PC-3 (cell line): ENCODE measurements at regions not wholly inside any gene's neighbourhood (a gene's known extent, or its start where the extent isn't known, plus 50 kb on each side); places are given as distances from the start of the nearest gene placed in this dataset.

Experiments
- ATAC-seq: fragments of 200-7000 bp; cut with Tn5 transposase; 2 replicates; pipeline ENCODE4 v1.9.1; 2020; ENCODE audit warnings: mild to moderate bottlenecking, moderate library complexity
- BruUV-seq: library from RNA; stranded (reverse); fragments of 400-500 nt; replicated peaks from 2 replicates; lab custom pipeline; 2021; lab: Mats Ljungman, UMichigan
- CTCF ChIA-PET: fragments of 300-600 bp; sonication (Branson Sonifier 250); formaldehyde crosslinking; loops from one replicate; lab custom pipeline; 2022; ENCODE audit warnings: antibody characterized with exemption; lab: Charles Lee
- POLR2A ChIA-PET: fragments of 300-600 bp; sonication (Branson Sonifier 250); formaldehyde crosslinking; loops from one replicate; lab custom pipeline; 2022; ENCODE audit warnings: antibody characterized with exemption; ENCODE audit not compliant: unreplicated experiment; lab: Charles Lee
- DNase-seq: peaks from one replicate; pipeline ENCODE4 v3.0.0-alpha.2; 2015
- H2AFZ ChIP-seq: fragments of 300-600 bp; sonication (generic); 2 replicates; pipeline ENCODE4 v1.6.0; 2016; ENCODE audit warnings: antibody characterized with exemption, low read length
- H3F3A ChIP-seq: fragments of 300-600 bp; sonication (generic); one replicate; pipeline ENCODE4 v1.6.0; 2017; ENCODE audit warnings: antibody characterized with exemption, low read length, control low read depth, mild to moderate bottlenecking; ENCODE audit not compliant: unreplicated experiment
- H3K27ac ChIP-seq: fragments of 300-600 bp; sonication (generic); 2 replicates; pipeline ENCODE4 v1.5.1; 2016; ENCODE audit warnings: mild to moderate bottlenecking, low read length
- H3K27me3 ChIP-seq: fragments of 300-600 bp; sonication (generic); 2 replicates; pipeline ENCODE4 v1.6.1; 2016; ENCODE audit warnings: low read length, mixed read lengths
- H3K36me3 ChIP-seq: fragments of 300-600 bp; sonication (generic); 2 replicates; pipeline ENCODE4 v1.6.1; 2016; ENCODE audit warnings: low read depth, mixed run types, low read length, mixed read lengths
- H3K4me1 ChIP-seq: fragments of 300-600 bp; sonication (generic); 2 replicates; pipeline ENCODE4 v1.5.1; 2016; ENCODE audit warnings: low read length; ENCODE audit not compliant: insufficient read depth
- H3K4me2 ChIP-seq: fragments of 300-600 bp; sonication (generic); 2 replicates; pipeline ENCODE4 v1.6.0; 2016; ENCODE audit warnings: low read length
- H3K4me3 ChIP-seq: fragments of 300-600 bp; sonication (generic); 2 replicates; pipeline ENCODE4 v1.5.1; 2016; ENCODE audit warnings: mild to moderate bottlenecking, low read length, mixed read lengths
- H3K79me2 ChIP-seq: fragments of 300-600 bp; sonication (generic); 2 replicates; pipeline ENCODE4 v1.6.1; 2017; ENCODE audit warnings: low read length, mixed read lengths
- H3K9ac ChIP-seq: fragments of 300-600 bp; sonication (generic); 2 replicates; pipeline ENCODE4 v1.6.0; 2016; ENCODE audit warnings: mild to moderate bottlenecking, low read length
- H3K9me2 ChIP-seq: fragments of 300-600 bp; sonication (generic); replicated peaks from 2 replicates; pipeline ENCODE4 v1.6.1; 2016; ENCODE audit warnings: mixed run types, low read length, mixed read lengths
- H3K9me3 ChIP-seq: fragments of 300-600 bp; sonication (generic); 2 replicates; pipeline ENCODE4 v1.6.1; 2016; ENCODE audit warnings: low read length, mixed read lengths
- H4K20me1 ChIP-seq: fragments of 300-600 bp; sonication (generic); 2 replicates; pipeline ENCODE4 v1.6.1; 2016; ENCODE audit warnings: low read length, mixed read lengths
- CTCF ChIP-seq: fragments of 300-600 bp; sonication (generic); conservative IDR thresholded peaks from 2 replicates; pipeline ENCODE4 v1.5.1; 2017; ENCODE audit warnings: antibody characterized with exemption, low read depth, mild to moderate bottlenecking, low read length
- EZH2 ChIP-seq: fragments of 300-600 bp; sonication (generic); IDR thresholded peaks from one replicate; pipeline ENCODE4 v1.6.1; 2017; ENCODE audit warnings: antibody characterized with exemption, mild to moderate bottlenecking, low read length; ENCODE audit not compliant: unreplicated experiment
- EZH2phosphoT487 ChIP-seq: fragments of 300-600 bp; sonication (generic); IDR thresholded peaks from 2 replicates; pipeline ENCODE4 v1.6.1; 2018; ENCODE audit warnings: mild to moderate bottlenecking, antibody characterized with exemption, low read length, borderline replicate concordance
- intact Hi-C: fragments of 100-400 bp; cut with micrococcal nuclease; formaldehyde crosslinking; loops from 2 replicates; pipeline ENCODE4 v1.9.0; 2023

- intact Hi-C loops: no loop called here
- H3K9ac ChIP-seq: no peak overlapping the region
- H3K79me2 ChIP-seq: no peaks in the 10 kb centered on the region
- no peak overlapping the region for H3K4me3 ChIP-seq
- no peaks in the 10 kb centered on the region for H3K9me2 ChIP-seq
- H3F3A ChIP-seq: no peaks in the 10 kb centered on the region
- POLR2A ChIA-PET: no interaction called here
- H4K20me1 ChIP-seq: no peaks in the 10 kb centered on the region
- H3K4me1 ChIP-seq: no peaks in the 10 kb centered on the region
- no peaks in the 10 kb centered on the region for H3K27me3 ChIP-seq
- no peaks in the 10 kb centered on the region for H3K36me3 ChIP-seq
- CTCF ChIA-PET: no interaction called here
- TF ChIP-seq EZH2phosphoT487 (no peak), EZH2 (no peak), CTCF (no peak)
- DNase-seq: no peak
- H2AFZ ChIP-seq: no peak overlapping the region
- no peak overlapping the region for H3K27ac ChIP-seq
- no peak overlapping the region for H3K4me2 ChIP-seq
- BruUV-seq: no TSS peak
- no peak for ATAC-seq
- H3K9me3 ChIP-seq: peaks cover 5% of the 10 kb centered on the region; the same call in 1 of the 2 replicates
These were observed 325.1 kb upstream of the ADAMTS16 start for GRCh38 chr5:4815002-4815401.

GRCh38 chr5:4817767-4818166, 322.4 kb upstream of the ADAMTS16 start:
- Histone ChIP-seq H3K4me2 (no peak overlapping the region), H3K9me2 (no peaks in the 10 kb centered on the region), H3K27ac (no peak overlapping the region), H3K9me3 (peaks cover 5% of the 10 kb centered on the region; the same call in 1 of the 2 replicates), H3F3A (no peaks in the 10 kb centered on the region), H3K4me1 (no peaks in the 10 kb centered on the region), H3K9ac (no peak overlapping the region), H3K27me3 (no peaks in the 10 kb centered on the region), H2AFZ (no peak overlapping the region), H3K36me3 (no peaks in the 10 kb centered on the region), H3K79me2 (no peaks in the 10 kb centered on the region), H4K20me1 (no peaks in the 10 kb centered on the region), H3K4me3 (no peak overlapping the region)
- ChIA-PET CTCF (no interaction called here), POLR2A (no interaction called here)
- DNase-seq (no peak), ATAC-seq (no peak)
- no TSS peak for BruUV-seq
- TF ChIP-seq CTCF (no peak), EZH2phosphoT487 (no peak), EZH2 (no peak)
- intact Hi-C loops: no loop called here

GRCh38 chr5:4831325-4831724, 308.8 kb upstream of the ADAMTS16 start:
- H3K9me3 ChIP-seq: no peaks in the 10 kb centered on the region
- H2AFZ ChIP-seq: no peak overlapping the region
- no peaks in the 10 kb centered on the region for H3K9me2 ChIP-seq
- H3K9ac ChIP-seq: no peak overlapping the region
- no peak for ATAC-seq
- no peaks in the 10 kb centered on the region for H3F3A ChIP-seq
- H3K36me3 ChIP-seq: no peaks in the 10 kb centered on the region
- ChIA-PET POLR2A (no interaction called here), CTCF (no interaction called here)
- H3K4me1 ChIP-seq: no peaks in the 10 kb centered on the region
- H3K27ac ChIP-seq: no peak overlapping the region
- H3K27me3 ChIP-seq: peaks cover 16% of the 10 kb centered on the region
- TF ChIP-seq EZH2phosphoT487 (no peak), CTCF (no peak), EZH2 (no peak)
- BruUV-seq: no TSS peak
- H4K20me1 ChIP-seq: no peaks in the 10 kb centered on the region
- H3K4me3 ChIP-seq: no peak overlapping the region
- no peak overlapping the region for H3K4me2 ChIP-seq
- DNase-seq: no peak
- intact Hi-C loops: no loop called here
- H3K79me2 ChIP-seq: no peaks in the 10 kb centered on the region
